ENCODE measurements at regions not wholly inside any gene's neighbourhood (a gene's known extent, or its start where the extent isn't known, plus 50 kb on each side); places are given as distances from the start of the nearest gene placed in this dataset.

GRCh38 chr11:119890466-119890865 lies 161.5 kb upstream of the NECTIN1 start:
- no peak overlapping the region for H3K4me3 ChIP-seq (ENCODE audit: low read length)
- no peak for DNase-seq (ENCODE audit: low read depth)
- TF ChIP-seq, protein P1, sequence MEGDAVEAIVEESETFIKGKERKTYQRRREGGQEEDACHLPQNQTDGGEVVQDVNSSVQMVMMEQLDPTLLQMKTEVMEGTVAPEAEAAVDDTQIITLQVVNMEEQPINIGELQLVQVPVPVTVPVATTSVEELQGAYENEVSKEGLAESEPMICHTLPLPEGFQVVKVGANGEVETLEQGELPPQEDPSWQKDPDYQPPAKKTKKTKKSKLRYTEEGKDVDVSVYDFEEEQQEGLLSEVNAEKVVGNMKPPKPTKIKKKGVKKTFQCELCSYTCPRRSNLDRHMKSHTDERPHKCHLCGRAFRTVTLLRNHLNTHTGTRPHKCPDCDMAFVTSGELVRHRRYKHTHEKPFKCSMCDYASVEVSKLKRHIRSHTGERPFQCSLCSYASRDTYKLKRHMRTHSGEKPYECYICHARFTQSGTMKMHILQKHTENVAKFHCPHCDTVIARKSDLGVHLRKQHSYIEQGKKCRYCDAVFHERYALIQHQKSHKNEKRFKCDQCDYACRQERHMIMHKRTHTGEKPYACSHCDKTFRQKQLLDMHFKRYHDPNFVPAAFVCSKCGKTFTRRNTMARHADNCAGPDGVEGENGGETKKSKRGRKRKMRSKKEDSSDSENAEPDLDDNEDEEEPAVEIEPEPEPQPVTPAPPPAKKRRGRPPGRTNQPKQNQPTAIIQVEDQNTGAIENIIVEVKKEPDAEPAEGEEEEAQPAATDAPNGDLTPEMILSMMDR (conservative IDR thresholded peaks at IDR 0.05; ENCODE audit: low read depth, low read length) = no peak

DNA sequence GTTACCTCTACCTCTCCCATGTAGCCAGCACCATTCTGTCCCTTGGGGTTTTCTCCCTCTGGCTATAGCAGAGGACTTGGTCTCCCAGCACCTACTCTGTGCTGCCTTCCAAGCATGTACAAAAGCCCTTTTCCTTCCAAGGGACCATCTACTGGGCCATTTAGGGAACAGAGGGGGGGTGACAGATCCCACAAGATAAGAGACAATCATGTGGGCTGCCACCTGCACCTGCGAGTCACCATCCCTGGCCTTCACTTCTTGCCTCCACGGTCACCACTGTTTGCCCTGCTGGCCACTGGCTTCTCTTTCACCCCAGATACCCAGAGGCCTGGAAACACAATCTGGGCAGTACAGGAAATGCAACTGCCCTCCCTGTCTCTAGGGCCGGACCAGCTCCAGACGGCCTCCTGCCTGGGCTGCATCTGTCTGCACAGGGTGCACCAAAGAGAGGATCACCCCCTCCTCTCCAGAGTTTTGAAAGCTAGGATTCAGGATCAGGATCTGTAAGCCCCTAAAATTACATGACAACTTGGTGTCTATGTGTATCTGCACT lies 160.8 kb upstream of the NECTIN1 start:
- no peak overlapping the region for H3K4me3 ChIP-seq (ENCODE audit: low read length)
- TF ChIP-seq, protein P1 (conservative IDR thresholded peaks at IDR 0.05; ENCODE audit: low read depth, low read length) = no peak
- DNase-seq (ENCODE audit: low read depth) = no peak

- H3K4me3 ChIP-seq (ENCODE audit: low read length) = no peak overlapping the region
- TF ChIP-seq, protein P1 (conservative IDR thresholded peaks at IDR 0.05; ENCODE audit: low read depth, low read length) = no peak
- DNase-seq (ENCODE audit: low read depth) = no peak
Measured at GRCh38 chr11:119889111-119889510, 160.1 kb upstream of the NECTIN1 start.

- no peak overlapping the region for H3K4me3 ChIP-seq (ENCODE audit: low read length)
- DNase-seq (ENCODE audit: low read depth) = no peak
- TF ChIP-seq, protein P1 (conservative IDR thresholded peaks at IDR 0.05; ENCODE audit: low read depth, low read length) = no peak
Measured at GRCh38 chr11:119888119-119888518, 159.1 kb upstream of the NECTIN1 start.

DNA sequence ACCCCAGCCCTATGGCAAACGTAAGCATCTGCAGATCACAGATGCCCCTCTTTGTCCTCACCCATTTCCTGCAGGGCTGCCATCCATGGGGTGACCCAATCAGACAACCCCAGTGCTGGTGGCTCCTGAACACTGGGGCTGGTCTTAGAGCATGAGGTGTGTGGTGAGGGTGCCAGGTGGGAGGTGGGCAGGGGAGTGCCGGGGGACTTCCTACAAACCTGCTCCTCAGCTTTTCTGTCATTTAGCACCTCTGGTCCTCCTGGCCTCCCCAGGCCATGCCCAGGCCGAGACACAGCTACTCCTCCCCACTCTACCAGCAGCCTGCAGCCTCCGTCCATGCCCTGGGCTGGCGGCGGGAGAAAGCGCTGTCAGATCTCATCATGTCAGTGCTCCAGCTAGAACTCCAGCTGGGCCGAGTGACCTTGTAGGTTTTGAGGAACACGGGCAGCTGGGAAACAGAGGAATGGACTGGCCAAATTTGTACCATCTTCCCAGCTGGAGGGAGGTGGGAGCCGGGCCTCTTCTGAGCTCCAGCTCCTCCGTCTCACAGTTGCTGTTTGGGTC lies 157.7 kb upstream of the NECTIN1 start:
- no peak overlapping the region for H3K4me3 ChIP-seq (ENCODE audit: low read length)
- no peak for DNase-seq (ENCODE audit: low read depth)
- TF ChIP-seq, protein P1 (conservative IDR thresholded peaks at IDR 0.05; ENCODE audit: low read depth, low read length) = no peak

DNA sequence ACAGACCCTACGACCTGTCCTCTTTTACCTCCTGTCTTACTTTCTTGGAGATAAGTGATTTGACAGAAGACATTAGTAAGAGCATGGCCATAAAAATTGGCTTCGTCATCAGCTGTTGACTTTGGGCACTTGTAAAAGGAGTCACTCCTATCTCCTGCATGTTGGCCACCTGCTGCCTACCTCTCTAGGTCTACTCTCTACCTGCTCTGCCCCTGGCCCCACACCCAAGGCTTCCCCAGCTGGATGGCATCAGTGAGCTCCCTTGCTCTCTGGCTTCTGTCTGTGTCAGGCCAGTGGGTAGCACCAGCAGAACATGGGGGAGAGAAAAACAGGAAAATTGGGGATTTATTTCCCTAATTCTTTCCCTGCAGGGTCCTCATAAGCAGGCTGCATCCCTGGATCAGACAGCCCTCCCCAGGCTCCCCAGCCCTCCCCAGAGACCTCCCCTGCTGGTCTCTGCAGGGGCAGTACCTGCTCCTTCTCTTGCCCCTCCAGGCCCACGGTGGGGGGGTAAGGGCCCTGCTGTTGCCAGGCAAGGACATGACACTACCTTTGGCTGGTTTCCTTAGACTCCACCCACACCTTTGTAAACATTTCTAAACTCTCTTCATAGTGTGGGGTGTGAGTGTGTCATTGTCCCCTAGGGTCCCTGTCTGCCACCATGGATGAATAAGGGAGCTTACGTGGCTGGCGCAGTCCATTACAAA lies 157.0 kb upstream of the NECTIN1 start:
- no peak for DNase-seq (ENCODE audit: low read depth)
- no peak overlapping the region for H3K4me3 ChIP-seq (ENCODE audit: low read length)
- TF ChIP-seq, protein P1 (conservative IDR thresholded peaks at IDR 0.05; ENCODE audit: low read depth, low read length) = no peak

- TF ChIP-seq, protein P1 (conservative IDR thresholded peaks at IDR 0.05; ENCODE audit: low read depth, low read length) = no peak
- no peak overlapping the region for H3K4me3 ChIP-seq (ENCODE audit: low read length)
- no peak for DNase-seq (ENCODE audit: low read depth)
Measured at GRCh38 chr11:119885067-119885466, 156.1 kb upstream of the NECTIN1 start.

Measured in retinal pigment epithelial cell (primary cell).